IMR-90 (cell line): ENCODE measurements at regions not wholly inside any gene's neighbourhood (a gene's known extent, or its start where the extent isn't known, plus 50 kb on each side); places are given as distances from the start of the nearest gene placed in this dataset.

ENCODE experiments used
- ATAC-seq: fragments of 200-7000 bp; cut with Tn5 transposase; 2 replicates; pipeline ENCODE4 v1.9.1; 2020; ENCODE audit warnings: low read depth, mild to moderate bottlenecking, moderate library complexity
- BruUV-seq: library from RNA; stranded (reverse); fragments of 400-500 nt; replicated peaks from 2 replicates; lab custom pipeline; 2021; lab: Mats Ljungman, UMichigan
- CTCF ChIA-PET: fragments of 300-600 bp; formaldehyde crosslinking; extraction: SDS; loops from one replicate; lab custom pipeline; 2021; ENCODE audit warnings: antibody characterized with exemption; lab: Yijun Ruan, JAX
- POLR2A ChIA-PET: fragments of 300-600 bp; sonication (Branson Sonifier 250); formaldehyde crosslinking; loops from one replicate; lab custom pipeline; 2022; ENCODE audit warnings: antibody characterized with exemption; ENCODE audit not compliant: unreplicated experiment; lab: Charles Lee
- DNase-seq: peaks from one replicate; pipeline ENCODE4 v3.0.0; 2013
- H2AFZ ChIP-seq: replicated peaks from 2 replicates; pipeline ENCODE3; 2013; ENCODE audit warnings: low read length, mild to moderate bottlenecking; ENCODE audit not compliant: poor library complexity
- H2AK5ac ChIP-seq: 2 replicates; pipeline ENCODE4 v1.6.1; 2013; ENCODE audit warnings: low read depth, low read length, inconsistent platforms
- H2AK9ac ChIP-seq: replicated peaks from 2 replicates; pipeline ENCODE3; 2013; ENCODE audit warnings: mild to moderate bottlenecking, low read depth, low read length, moderate library complexity; ENCODE audit not compliant: poor library complexity
- H2BK120ac ChIP-seq: 2 replicates; pipeline ENCODE4 v1.6.1; 2013; ENCODE audit warnings: low read depth, low read length, inconsistent platforms
- H2BK15ac ChIP-seq: 3 replicates; pipeline ENCODE4 v1.6.1; 2013; ENCODE audit warnings: low read depth, low read length, inconsistent platforms
- H2BK20ac ChIP-seq: 2 replicates; pipeline ENCODE4 v1.6.1; 2013; ENCODE audit warnings: low read depth, mild to moderate bottlenecking, inconsistent platforms, low read length, moderate library complexity
- H2BK5ac ChIP-seq: 2 replicates; pipeline ENCODE4 v1.6.1; 2013; ENCODE audit warnings: mild to moderate bottlenecking, low read depth, low read length, inconsistent platforms; ENCODE audit not compliant: poor library complexity, severe bottlenecking
- H3K14ac ChIP-seq: replicated peaks from 2 replicates; pipeline ENCODE4 v1.6.1; 2013; ENCODE audit warnings: low read depth, low read length, inconsistent platforms
- H3K18ac ChIP-seq: 2 replicates; pipeline ENCODE4 v1.6.1; 2013; ENCODE audit warnings: low read depth, low read length, control low read depth
- H3K23ac ChIP-seq: 2 replicates; pipeline ENCODE4 v1.6.1; 2013; ENCODE audit warnings: low read depth, low read length, inconsistent platforms
- H3K27ac ChIP-seq: 2 replicates; pipeline ENCODE4 v1.5.1; 2013; ENCODE audit warnings: mild to moderate bottlenecking, control low read depth, low read length; ENCODE audit not compliant: insufficient read depth
- H3K27me3 ChIP-seq: 2 replicates; pipeline ENCODE4 v1.6.1; 2013; ENCODE audit warnings: low read length; ENCODE audit not compliant: control insufficient read depth, insufficient read depth
- H3K36me3 ChIP-seq: 2 replicates; pipeline ENCODE4 v1.6.1; 2013; ENCODE audit warnings: low read length, mixed read lengths; ENCODE audit not compliant: control insufficient read depth, insufficient read depth
- H3K4ac ChIP-seq: 2 replicates; pipeline ENCODE4 v1.6.1; 2013; ENCODE audit warnings: low read depth, low read length, inconsistent platforms
- H3K4me1 ChIP-seq: 2 replicates; pipeline ENCODE4 v1.6.1; 2013; ENCODE audit warnings: low read length, mixed read lengths; ENCODE audit not compliant: control insufficient read depth, insufficient read depth
- H3K4me2 ChIP-seq: 2 replicates; pipeline ENCODE4 v1.6.1; 2013; ENCODE audit warnings: low read depth, mild to moderate bottlenecking, control low read depth, low read length, moderate library complexity
- H3K4me3 ChIP-seq: 2 replicates; pipeline ENCODE4 v1.5.1; 2013; ENCODE audit warnings: low read depth, mild to moderate bottlenecking, control low read depth, low read length, moderate library complexity; ENCODE audit not compliant: insufficient read depth
- H3K56ac ChIP-seq: 2 replicates; pipeline ENCODE4 v1.6.1; 2013; ENCODE audit warnings: low read length, inconsistent platforms; ENCODE audit not compliant: insufficient read depth; ENCODE audit errors: extremely low read depth
- H3K79me1 ChIP-seq, 2 experiments: 2 replicates each; pipeline ENCODE4 v1.6.1; 2013; ENCODE audit warnings: low read length in 2 of 2, inconsistent platforms in 1 of 2, low read depth in 1 of 2
- H3K9ac ChIP-seq: 2 replicates; pipeline ENCODE4 v1.6.1; 2013; ENCODE audit warnings: low read depth, low read length, control low read depth
- H3K9me1 ChIP-seq: 2 replicates; pipeline ENCODE4 v1.6.1; 2013; ENCODE audit warnings: low read length, inconsistent platforms; ENCODE audit not compliant: insufficient read depth
- H3K9me3 ChIP-seq: 2 replicates; pipeline ENCODE4 v1.6.1; 2013; ENCODE audit warnings: low read length; ENCODE audit not compliant: control insufficient read depth, insufficient read depth
- H4K20me1 ChIP-seq: 2 replicates; pipeline ENCODE4 v1.6.1; 2013; ENCODE audit warnings: low read length, inconsistent platforms; ENCODE audit not compliant: insufficient read depth
- H4K5ac ChIP-seq: 2 replicates; pipeline ENCODE4 v1.6.1; 2013; ENCODE audit warnings: mild to moderate bottlenecking, low read depth, low read length, control low read depth
- H4K8ac ChIP-seq, 2 experiments: 2 replicates each; pipeline ENCODE4 v1.6.1; 2013; ENCODE audit warnings: low read depth in 2 of 2, low read length in 2 of 2, control low read depth in 1 of 2, inconsistent platforms in 1 of 2
- H4K91ac ChIP-seq: 2 replicates; pipeline ENCODE4 v1.6.1; 2013; ENCODE audit warnings: low read depth, low read length, inconsistent platforms; ENCODE audit not compliant: insufficient read depth
- BHLHE40 ChIP-seq: fragments of 150-350 bp; IDR thresholded peaks from 2 replicates; pipeline ENCODE4 v1.6.1; 2016; ENCODE audit warnings: mild to moderate bottlenecking, low read depth, low read length
- MAZ ChIP-seq: IDR thresholded peaks from 2 replicates; pipeline ENCODE4 v1.6.1; 2012; ENCODE audit warnings: low read depth, mild to moderate bottlenecking, low read length, improper control_type of control experiment, moderate library complexity, borderline replicate concordance
- MXI1 ChIP-seq: IDR thresholded peaks from 2 replicates; pipeline ENCODE4 v1.6.1; 2012; ENCODE audit warnings: low read depth, mild to moderate bottlenecking, low read length, moderate library complexity, borderline replicate concordance
- RAD21 ChIP-seq: IDR thresholded peaks from 2 replicates; pipeline ENCODE4 v1.6.1; 2012; ENCODE audit warnings: low read length, improper control_type of control experiment
- RFX5 ChIP-seq: IDR thresholded peaks from 2 replicates; pipeline ENCODE4 v1.8.0; 2012; ENCODE audit warnings: low read depth, mild to moderate bottlenecking, low read length, moderate library complexity
- WGBS, 2 experiments: methylation state at CpG; one replicate each; pipeline versions ENCODE4 v1.1.5 to v1.1.7; 2013; ENCODE audit warnings: missing lambda C conversion rate in 2 of 2; ENCODE audit not compliant: insufficient read length in 1 of 2; ENCODE audit errors: extremely low coverage in 2 of 2; 5-methylcytosine and 5-hydroxymethylcytosine counted together
- dilution Hi-C: fragments of 300-500 bp; cut with HindIII; formaldehyde crosslinking; loops from one replicate; pipeline ENCODE4 v1.14.3; 2018; ENCODE audit warnings: low sequenced_read_pairs; ENCODE audit not compliant: unreplicated experiment
- in situ Hi-C: fragments of 300-500 bp; cut with MboI; formaldehyde crosslinking; loops from 3 replicates; pipeline ENCODE4 v1.14.3; 2019; ENCODE audit warnings: low sequenced_read_pairs, inconsistent platforms, mixed read lengths
- intact Hi-C: fragments of 100-400 bp; cut with micrococcal nuclease; formaldehyde crosslinking; loops from 2 replicates; pipeline ENCODE4 v1.10.0; 2022
- TF ChIP-seq, protein P1 (sequence below): conservative IDR thresholded peaks from 2 replicates; pipeline ENCODE4 v1.5.1; 2012; ENCODE audit warnings: mild to moderate bottlenecking, low read depth, low read length, improper control_type of control experiment

DNA sequence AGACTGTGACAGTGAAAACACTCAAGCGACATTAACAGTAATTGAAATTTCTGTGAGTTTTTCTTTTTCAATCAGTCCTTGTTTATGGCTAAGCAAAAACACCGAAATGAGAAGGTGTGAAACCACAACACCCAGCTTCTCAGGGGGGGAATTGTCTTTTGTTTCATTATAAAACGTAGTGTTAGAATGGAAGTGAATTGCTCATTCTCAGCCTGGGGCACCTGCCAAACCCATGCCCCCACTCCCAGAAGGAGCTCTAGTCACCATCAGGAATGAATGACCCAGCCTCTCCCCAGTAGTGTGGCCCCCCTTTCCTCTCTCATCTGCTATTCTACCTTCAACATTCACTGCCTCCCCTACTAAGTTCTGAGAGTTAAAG, 185.8 kb upstream of the CFAP20DC start:
- ChIA-PET CTCF (interaction anchor here (0.5 to 0.9 kb wide), 3 partner anchors 11 to 241 kb away, joined by 3 to 8 read pairs (median 4); no protein-coding TSS in a partner anchor), POLR2A (interaction anchor here (0.6 kb wide), 1 partner anchor 33 kb away, joined by 9 read pairs; no protein-coding TSS in a partner anchor)
- no TSS peak for BruUV-seq
- Histone ChIP-seq H2BK15ac (no peak overlapping the region), H2BK20ac (no peak overlapping the region), H4K91ac (no peak overlapping the region), H3K9me3 (no peaks in the 10 kb centered on the region; the same call in 1 of the 2 replicates), H3K4me2 (no peak overlapping the region), H3K14ac (no peak overlapping the region), H3K56ac (no peak overlapping the region), H3K79me1 (no peaks in the 10 kb centered on the region), H2AFZ (no peak overlapping the region), H3K23ac (no peak overlapping the region), H3K4ac (no peak overlapping the region), H2AK9ac (no peak overlapping the region), H2AK5ac (no peak overlapping the region), H4K8ac (no peak overlapping the region), H3K27me3 (no peaks in the 10 kb centered on the region), H3K9ac (no peak overlapping the region), H4K5ac (no peak overlapping the region), H3K18ac (no peak overlapping the region), H2BK5ac (no peak overlapping the region), H3K9me1 (peaks cover 4% of the 10 kb centered on the region; the same call in 1 of the 2 replicates), H2BK120ac (no peak overlapping the region), H3K4me3 (no peak overlapping the region), H4K20me1 (no peaks in the 10 kb centered on the region), H3K27ac (no peak overlapping the region), H3K36me3 (no peaks in the 10 kb centered on the region), H3K4me1 (peaks cover 5% of the 10 kb centered on the region; the same call in 1 of the 2 replicates)
- DNase-seq = no peak
- TF ChIP-seq MAZ (no peak), BHLHE40 (no peak), RAD21 (no peak), MXI1 (no peak), RFX5 (no peak)
- TF ChIP-seq, protein P1, sequence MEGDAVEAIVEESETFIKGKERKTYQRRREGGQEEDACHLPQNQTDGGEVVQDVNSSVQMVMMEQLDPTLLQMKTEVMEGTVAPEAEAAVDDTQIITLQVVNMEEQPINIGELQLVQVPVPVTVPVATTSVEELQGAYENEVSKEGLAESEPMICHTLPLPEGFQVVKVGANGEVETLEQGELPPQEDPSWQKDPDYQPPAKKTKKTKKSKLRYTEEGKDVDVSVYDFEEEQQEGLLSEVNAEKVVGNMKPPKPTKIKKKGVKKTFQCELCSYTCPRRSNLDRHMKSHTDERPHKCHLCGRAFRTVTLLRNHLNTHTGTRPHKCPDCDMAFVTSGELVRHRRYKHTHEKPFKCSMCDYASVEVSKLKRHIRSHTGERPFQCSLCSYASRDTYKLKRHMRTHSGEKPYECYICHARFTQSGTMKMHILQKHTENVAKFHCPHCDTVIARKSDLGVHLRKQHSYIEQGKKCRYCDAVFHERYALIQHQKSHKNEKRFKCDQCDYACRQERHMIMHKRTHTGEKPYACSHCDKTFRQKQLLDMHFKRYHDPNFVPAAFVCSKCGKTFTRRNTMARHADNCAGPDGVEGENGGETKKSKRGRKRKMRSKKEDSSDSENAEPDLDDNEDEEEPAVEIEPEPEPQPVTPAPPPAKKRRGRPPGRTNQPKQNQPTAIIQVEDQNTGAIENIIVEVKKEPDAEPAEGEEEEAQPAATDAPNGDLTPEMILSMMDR = no peak
- intact Hi-C loops (no loop called here), in situ Hi-C loops (no loop called here), dilution Hi-C loops (no loop called here)
- no peak for ATAC-seq
- 100% methylated on average over 1 of the region's 3 CpGs; no CpG with 5 or more reads in 1 of the 2 experiments for WGBS, 2 experiments
